NCI-H1417 treated with DMSO at 0.1 percent for 48 hours (cell line): ENCODE measurements at regions not wholly inside any gene's neighbourhood (a gene's known extent, or its start where the extent isn't known, plus 50 kb on each side); places are given as distances from the start of the nearest gene placed in this dataset.

Experiments
- DNase-seq: peaks from one replicate; lab custom pipeline; 2025; lab: John Stamatoyannopoulos, UW

- DNase-seq = no peak
Measured at GRCh38 chr3:135865553-135865952, 100.0 kb upstream of the PPP2R3A start.

GRCh38 chr3:135867911-135868310 lies 97.6 kb upstream of the PPP2R3A start:
- no peak for DNase-seq

- no peak for DNase-seq
Measured at GRCh38 chr3:135868801-135869200, 96.7 kb upstream of the PPP2R3A start.

- DNase-seq = no peak
Measured at GRCh38 chr3:135869439-135870105, 96.0 kb upstream of the PPP2R3A start.

- no peak for DNase-seq
Measured at GRCh38 chr3:135871311-135871710, 94.2 kb upstream of the PPP2R3A start.

- DNase-seq = no peak
Measured at GRCh38 chr3:135874035-135874434, 91.5 kb upstream of the PPP2R3A start.

- DNase-seq = no peak
Measured at GRCh38 chr3:135878501-135878900, 87.0 kb upstream of the PPP2R3A start.

- DNase-seq = no peak
Measured at GRCh38 chr3:135885885-135886284, 79.6 kb upstream of the PPP2R3A start.

GRCh38 chr3:135887220-135887619 lies 78.3 kb upstream of the PPP2R3A start:
- DNase-seq = no peak

GRCh38 chr3:135889443-135889842 lies 76.1 kb upstream of the PPP2R3A start:
- no peak for DNase-seq

GRCh38 chr3:135891121-135891520 lies 74.4 kb upstream of the PPP2R3A start:
- DNase-seq = no peak

- DNase-seq = peak; percentile 45
Measured at GRCh38 chr3:135895106-135895733, 70.3 kb upstream of the PPP2R3A start.

GRCh38 chr3:135895734-135896121 lies 69.8 kb upstream of the PPP2R3A start:
- no peak for DNase-seq

- no peak for DNase-seq
Measured at GRCh38 chr3:135896613-135897012, 68.9 kb upstream of the PPP2R3A start.

- no peak for DNase-seq
Measured at GRCh38 chr3:135897715-135898114, 67.8 kb upstream of the PPP2R3A start.

GRCh38 chr3:135898774-135899173 lies 66.8 kb upstream of the PPP2R3A start:
- DNase-seq = no peak

GRCh38 chr3:135905058-135905724 lies 60.3 kb upstream of the PPP2R3A start:
- no peak for DNase-seq

GRCh38 chr3:135907422-135908165 lies 57.9 kb upstream of the PPP2R3A start:
- peak; percentile 61 for DNase-seq

- no peak for DNase-seq
Measured at GRCh38 chr3:135908225-135908624, 57.3 kb upstream of the PPP2R3A start.

- no peak for DNase-seq
Measured at GRCh38 chr3:135908737-135909136, 56.8 kb upstream of the PPP2R3A start.

GRCh38 chr3:135911110-135911509 lies 54.4 kb upstream of the PPP2R3A start:
- no peak for DNase-seq

- no peak for DNase-seq
Measured at GRCh38 chr3:135915206-135915605, 50.3 kb upstream of the PPP2R3A start.
